ENCODE measurements at regions not wholly inside any gene's neighbourhood (a gene's known extent, or its start where the extent isn't known, plus 50 kb on each side); places are given as distances from the start of the nearest gene placed in this dataset.
A peak's percentile ranks its signal among the peaks of the same experiment; 100 is the strongest.

DNA sequence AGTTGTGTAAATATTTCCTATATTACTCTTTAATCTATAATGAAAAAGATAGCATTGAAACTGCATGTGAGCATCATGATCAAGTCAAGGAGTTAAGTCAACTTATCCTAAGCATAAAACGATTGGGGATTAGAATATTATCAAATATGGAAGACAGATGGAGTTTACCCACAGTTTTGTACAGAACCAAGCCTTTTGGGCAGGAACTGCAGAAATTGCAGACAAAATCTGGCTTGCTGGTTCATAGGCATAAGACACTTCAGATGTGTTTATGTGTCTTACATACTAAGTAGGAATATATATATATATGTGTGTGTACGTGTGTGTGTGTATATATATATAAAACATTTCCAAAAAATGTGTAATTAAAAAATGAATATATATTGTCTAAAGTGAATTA lies 375.4 kb upstream of the TPK1 start:
- in situ Hi-C loops (cut with MboI; ENCODE audit: low pct_unique_long_range_greater_than_20kb in 2 of 9, low sequenced_read_pairs in 9 of 9, unreplicated experiment in 9 of 9), result no loop called here
- Histone ChIP-seq H3K27ac (no peak overlapping the region), H3K4me1 (replicated peaks in 1 of 2) (no peaks in the 10 kb centered on the region), H3K4me3 (no peak overlapping the region)
- no peak for ATAC-seq (replicated peaks in 6 of 8)
- 0 to 87% (median 63%) methylated on average over 1 to 2 of the region's 2 CpGs for WGBS, 10 experiments

DNA sequence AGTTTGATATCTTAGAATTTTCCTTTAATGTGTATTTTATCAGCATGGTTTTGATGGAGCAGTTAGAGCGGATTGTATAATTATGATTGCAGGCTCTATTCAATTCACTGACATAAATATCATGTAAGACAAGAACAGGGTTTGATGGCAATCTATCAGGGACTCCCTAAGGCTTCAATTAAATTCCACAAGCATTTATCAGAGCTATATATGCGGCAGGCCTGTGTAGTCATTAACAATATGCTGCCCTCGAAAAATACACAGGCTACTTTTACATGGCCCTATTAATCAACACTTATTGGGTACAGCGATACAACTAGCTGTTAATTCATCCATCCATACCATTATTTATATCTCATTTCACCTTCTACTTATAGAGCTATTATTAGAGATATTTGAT lies 358.1 kb upstream of the TPK1 start:
- in situ Hi-C loops (cut with MboI; ENCODE audit: low pct_unique_long_range_greater_than_20kb in 2 of 9, low sequenced_read_pairs in 9 of 9, unreplicated experiment in 9 of 9), result no loop called here
- peak in 3 of 8 experiments; percentile 29 to 62 (median 51) for ATAC-seq (replicated peaks in 6 of 8)
- no peak overlapping the region for H3K27ac ChIP-seq
- H3K4me3 ChIP-seq, result no peak overlapping the region
- 6 to 94% (median 50%) methylated on average over 1 to 4 of the region's 4 CpGs; no CpG with 5 or more reads in 1 of the 10 experiments for WGBS, 10 experiments
- H3K4me1 ChIP-seq (replicated peaks in 1 of 2), result peaks cover 0 to 8% of the 10 kb centered on the region in 2 donors

DNA sequence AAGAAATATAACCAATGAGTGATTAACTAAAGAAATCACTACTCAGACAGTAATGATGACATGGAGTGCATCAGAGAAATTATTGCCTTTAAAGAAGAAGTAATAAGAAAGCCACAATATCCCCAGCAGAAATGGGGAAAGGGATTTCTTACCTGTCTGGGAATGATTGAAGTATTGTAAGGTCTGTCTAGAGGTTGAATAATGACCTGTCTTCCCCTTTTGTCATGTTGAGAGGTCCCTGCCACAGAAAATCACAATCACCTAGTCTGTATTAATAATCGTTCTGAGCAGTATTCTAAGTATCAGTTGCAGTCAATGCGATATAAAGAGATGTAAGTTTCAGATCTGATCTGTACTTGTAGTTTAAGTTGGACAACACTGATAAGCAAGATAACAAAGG lies 349.1 kb upstream of the TPK1 start:
- no peaks in the 10 kb centered on the region for H3K4me1 ChIP-seq (replicated peaks in 1 of 2)
- ATAC-seq (replicated peaks in 6 of 8), result no peak
- H3K27ac ChIP-seq, result no peak overlapping the region
- 7 to 93% (median 65%) methylated on average over 2 of the region's 2 CpGs; no CpG with 5 or more reads in 2 of the 10 experiments for WGBS, 10 experiments
- H3K4me3 ChIP-seq, result no peak overlapping the region
- in situ Hi-C loops (cut with MboI; ENCODE audit: low pct_unique_long_range_greater_than_20kb in 2 of 9, low sequenced_read_pairs in 9 of 9, unreplicated experiment in 9 of 9), result no loop called here

DNA sequence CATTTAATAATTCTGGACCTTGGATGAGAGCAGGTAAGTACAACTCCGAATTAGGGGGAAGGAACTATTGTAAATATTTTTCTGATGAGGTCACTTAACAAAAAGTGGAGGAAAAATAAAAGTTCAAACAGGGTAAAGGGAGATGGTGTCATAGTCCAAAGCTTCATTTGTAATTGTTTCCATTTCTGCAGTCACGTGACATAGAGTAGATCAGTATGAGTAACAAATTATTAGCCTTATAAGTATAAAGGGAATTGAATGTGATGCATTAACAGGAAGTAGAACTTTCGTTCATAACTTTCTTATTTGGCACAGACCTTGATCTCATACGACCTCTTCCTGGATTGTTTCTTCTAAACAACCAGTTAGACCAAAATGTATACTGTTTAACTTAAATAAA lies 347.2 kb upstream of the TPK1 start:
- H3K27ac ChIP-seq, result no peak overlapping the region
- in situ Hi-C loops (cut with MboI; ENCODE audit: low pct_unique_long_range_greater_than_20kb in 2 of 9, low sequenced_read_pairs in 9 of 9, unreplicated experiment in 9 of 9), result no loop called here
- H3K4me1 ChIP-seq (replicated peaks in 1 of 2), result no peaks in the 10 kb centered on the region
- WGBS, 10 experiments, result 7 to 78% (median 38%) methylated on average over 1 to 4 of the region's 4 CpGs
- no peak overlapping the region for H3K4me3 ChIP-seq
- ATAC-seq (replicated peaks in 6 of 8), result no peak

DNA sequence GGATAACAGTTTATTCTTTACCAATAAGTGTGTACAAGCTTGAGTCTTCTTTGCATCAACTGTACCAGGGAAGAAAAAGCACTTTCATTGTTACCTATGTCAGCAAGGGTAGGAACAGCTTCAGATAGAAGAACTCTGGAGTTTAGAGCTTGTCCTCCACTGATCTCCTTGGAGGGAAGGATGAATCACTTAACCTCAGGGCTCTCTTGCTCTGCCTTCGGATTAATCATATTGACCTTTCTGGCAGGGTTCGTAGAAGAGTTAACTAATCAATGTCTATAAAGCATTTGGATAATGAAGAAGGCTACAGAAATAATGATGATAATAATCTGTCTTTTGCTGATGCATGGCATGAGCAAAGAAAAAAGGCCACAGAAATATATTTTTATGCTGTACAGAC lies 339.5 kb upstream of the TPK1 start:
- H3K4me3 ChIP-seq, result no peak overlapping the region
- WGBS, 10 experiments, result 0 to 60% (median 38%) methylated on average over 1 to 2 of the region's 2 CpGs; no CpG with 5 or more reads in 3 of the 10 experiments
- in situ Hi-C loops (cut with MboI; ENCODE audit: low pct_unique_long_range_greater_than_20kb in 2 of 9, low sequenced_read_pairs in 9 of 9, unreplicated experiment in 9 of 9), result no loop called here
- no peak overlapping the region for H3K27ac ChIP-seq
- no peak for ATAC-seq (replicated peaks in 6 of 8)
- H3K4me1 ChIP-seq (replicated peaks in 1 of 2), result no peaks in the 10 kb centered on the region

DNA sequence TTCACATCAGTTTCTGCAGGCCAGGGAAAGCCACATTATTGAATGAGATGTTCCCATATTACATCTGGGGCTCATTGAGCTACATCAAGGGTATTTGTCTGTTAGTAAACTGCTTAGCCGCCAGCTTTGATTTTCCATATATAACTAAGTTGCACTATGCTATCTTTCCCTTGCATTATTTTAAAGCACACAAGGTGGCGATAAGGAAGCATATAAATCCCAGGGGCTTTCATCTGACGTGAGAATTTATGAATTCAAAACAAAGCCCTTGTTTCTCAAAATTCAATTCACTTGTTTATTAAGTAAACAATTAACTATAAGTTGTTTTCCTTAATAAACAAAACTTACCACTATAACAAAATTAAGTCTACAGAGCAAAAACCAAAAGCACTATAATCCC lies 334.1 kb upstream of the TPK1 start:
- no peak overlapping the region for H3K4me3 ChIP-seq
- no peak for ATAC-seq (replicated peaks in 6 of 8)
- 0 to 86% (median 43%) methylated on average over 1 to 3 of the region's 3 CpGs; no CpG with 5 or more reads in 1 of the 10 experiments for WGBS, 10 experiments
- no peaks in the 10 kb centered on the region for H3K4me1 ChIP-seq (replicated peaks in 1 of 2)
- no peak overlapping the region for H3K27ac ChIP-seq
- in situ Hi-C loops (cut with MboI; ENCODE audit: low pct_unique_long_range_greater_than_20kb in 2 of 9, low sequenced_read_pairs in 9 of 9, unreplicated experiment in 9 of 9), result no loop called here

DNA sequence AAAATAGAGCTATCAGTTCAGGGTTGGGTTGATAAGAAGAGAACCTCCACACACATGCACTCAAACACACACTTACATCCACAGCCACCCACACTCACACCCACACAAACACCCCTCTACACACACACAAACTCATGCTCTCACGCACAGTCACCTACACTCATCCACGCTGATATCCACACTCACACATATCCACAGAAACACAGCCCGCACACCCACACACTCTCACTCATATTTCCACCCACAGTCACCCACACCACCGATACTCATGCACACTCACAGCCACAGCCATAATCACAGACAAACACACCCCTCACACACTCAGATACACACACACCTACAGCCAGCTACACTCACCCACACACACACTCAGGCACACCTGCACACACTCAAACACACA lies 333.0 kb upstream of the TPK1 start:
- Histone ChIP-seq H3K27ac (no peak overlapping the region), H3K4me1 (replicated peaks in 1 of 2) (no peaks in the 10 kb centered on the region), H3K4me3 (no peak overlapping the region)
- ATAC-seq (replicated peaks in 6 of 8), result no peak
- 20 to 100% (median 50%) methylated on average over 1 to 2 of the region's 4 CpGs; no CpG with 5 or more reads in 7 of the 10 experiments for WGBS, 10 experiments
- in situ Hi-C loops (cut with MboI; ENCODE audit: low pct_unique_long_range_greater_than_20kb in 2 of 9, low sequenced_read_pairs in 9 of 9, unreplicated experiment in 9 of 9), result no loop called here

DNA sequence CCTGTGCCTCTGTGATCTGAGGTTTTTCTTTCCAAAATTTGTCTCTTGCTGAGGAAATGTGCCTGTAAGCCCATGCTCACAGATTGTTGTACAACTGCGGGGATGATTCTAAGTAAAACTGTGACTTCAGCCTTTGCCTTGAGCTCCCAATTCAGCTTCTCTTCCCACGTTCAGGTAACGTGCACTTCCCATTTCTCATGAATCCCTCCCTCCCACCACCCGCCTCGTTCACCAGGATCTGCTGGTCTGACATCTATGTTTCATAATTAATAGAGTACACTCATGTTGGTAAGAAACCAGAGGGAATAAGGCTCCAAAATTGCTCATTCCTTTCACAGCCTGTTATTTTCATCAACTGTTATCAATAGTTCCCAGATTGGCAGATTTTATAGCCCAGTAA lies 332.6 kb upstream of the TPK1 start:
- ATAC-seq (replicated peaks in 6 of 8), result no peak
- H3K4me3 ChIP-seq, result no peak overlapping the region
- no peaks in the 10 kb centered on the region for H3K4me1 ChIP-seq (replicated peaks in 1 of 2)
- in situ Hi-C loops (cut with MboI; ENCODE audit: low pct_unique_long_range_greater_than_20kb in 2 of 9, low sequenced_read_pairs in 9 of 9, unreplicated experiment in 9 of 9), result no loop called here
- H3K27ac ChIP-seq, result no peak overlapping the region
- 3 to 100% (median 67%) methylated on average over 1 to 5 of the region's 5 CpGs; no CpG with 5 or more reads in 4 of the 10 experiments for WGBS, 10 experiments

DNA sequence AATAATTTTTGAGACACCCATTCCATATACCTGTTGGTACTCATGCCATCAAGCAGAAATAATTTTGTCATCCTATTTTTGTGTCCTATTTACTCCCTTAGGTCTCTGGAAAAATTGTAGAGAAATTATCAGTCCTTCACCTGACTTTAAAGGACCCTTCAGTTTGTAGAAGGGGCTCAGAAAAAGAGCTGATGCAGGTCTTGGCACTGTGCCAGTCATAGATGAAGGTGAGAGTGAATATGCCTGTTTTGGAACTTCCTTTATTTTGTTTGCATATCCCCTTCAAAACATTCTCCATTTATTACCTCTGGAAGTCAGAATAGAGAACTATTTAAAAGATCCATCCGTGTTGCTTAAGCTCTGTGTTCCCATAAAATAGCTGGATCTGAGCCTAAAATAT lies 321.0 kb upstream of the TPK1 start:
- Histone ChIP-seq H3K4me1 (replicated peaks in 1 of 2) (no peaks in the 10 kb centered on the region), H3K27ac (no peak overlapping the region), H3K4me3 (no peak overlapping the region)
- no peak for ATAC-seq (replicated peaks in 6 of 8)
- in situ Hi-C loops (cut with MboI; ENCODE audit: low pct_unique_long_range_greater_than_20kb in 2 of 9, low sequenced_read_pairs in 9 of 9, unreplicated experiment in 9 of 9), result no loop called here
- WGBS, 10 experiments, result 11 to 100% (median 51%) methylated on average over 1 of the region's 1 CpG; no CpG with 5 or more reads in 2 of the 10 experiments

DNA sequence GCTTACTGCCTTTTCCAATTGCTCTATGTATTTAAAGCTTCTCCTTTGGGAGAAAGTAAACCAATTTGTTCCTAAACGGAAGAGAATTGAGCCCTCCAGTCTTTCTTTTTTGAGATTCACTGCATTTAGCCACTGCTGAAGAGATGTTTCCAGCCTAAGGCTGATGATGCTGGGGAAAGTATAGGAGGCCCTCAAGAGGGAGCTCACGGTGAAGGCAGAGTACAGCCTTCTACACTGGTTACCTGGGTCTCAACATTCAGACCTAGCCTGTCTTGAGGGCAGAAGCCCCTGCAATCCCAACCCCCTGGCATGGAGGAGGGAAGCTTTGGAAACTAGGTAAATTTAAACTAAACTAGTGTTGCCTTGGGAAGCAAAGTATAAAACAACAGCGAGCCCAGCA lies 316.7 kb upstream of the TPK1 start:
- Histone ChIP-seq H3K4me1 (replicated peaks in 1 of 2) (no peaks in the 10 kb centered on the region), H3K27ac (no peak overlapping the region), H3K4me3 (no peak overlapping the region)
- ATAC-seq (replicated peaks in 6 of 8), result no peak
- 0 to 79% (median 17%) methylated on average over 1 to 3 of the region's 3 CpGs; no CpG with 5 or more reads in 2 of the 10 experiments for WGBS, 10 experiments
- in situ Hi-C loops (cut with MboI; ENCODE audit: low pct_unique_long_range_greater_than_20kb in 2 of 9, low sequenced_read_pairs in 9 of 9, unreplicated experiment in 9 of 9), result no loop called here

DNA sequence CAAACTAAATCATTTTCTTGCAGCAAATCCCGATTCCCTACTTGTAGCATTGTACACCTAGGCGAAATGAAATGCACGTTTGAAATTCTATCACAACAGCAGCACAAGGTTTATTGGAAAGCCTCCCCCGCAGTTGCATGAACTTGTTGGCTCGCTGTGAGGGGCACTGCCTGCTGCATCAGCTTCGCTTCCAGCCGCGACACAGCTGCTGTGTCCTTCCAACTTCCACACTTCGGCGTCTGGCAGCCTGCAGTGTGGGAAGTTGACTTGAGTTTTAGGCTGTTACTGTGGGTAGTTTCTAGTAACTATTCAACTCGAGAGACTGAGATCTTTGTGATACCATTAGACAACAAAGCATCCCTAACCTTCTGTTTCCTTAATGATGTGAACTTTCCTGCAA lies 315.8 kb upstream of the TPK1 start:
- Histone ChIP-seq H3K27ac (no peak overlapping the region), H3K4me1 (replicated peaks in 1 of 2) (no peaks in the 10 kb centered on the region), H3K4me3 (no peak overlapping the region)
- no peak for ATAC-seq (replicated peaks in 6 of 8)
- 0 to 89% (median 57%) methylated on average over 1 to 11 of the region's 11 CpGs; no CpG with 5 or more reads in 1 of the 10 experiments for WGBS, 10 experiments
- in situ Hi-C loops (cut with MboI; ENCODE audit: low pct_unique_long_range_greater_than_20kb in 2 of 9, low sequenced_read_pairs in 9 of 9, unreplicated experiment in 9 of 9), result no loop called here

DNA sequence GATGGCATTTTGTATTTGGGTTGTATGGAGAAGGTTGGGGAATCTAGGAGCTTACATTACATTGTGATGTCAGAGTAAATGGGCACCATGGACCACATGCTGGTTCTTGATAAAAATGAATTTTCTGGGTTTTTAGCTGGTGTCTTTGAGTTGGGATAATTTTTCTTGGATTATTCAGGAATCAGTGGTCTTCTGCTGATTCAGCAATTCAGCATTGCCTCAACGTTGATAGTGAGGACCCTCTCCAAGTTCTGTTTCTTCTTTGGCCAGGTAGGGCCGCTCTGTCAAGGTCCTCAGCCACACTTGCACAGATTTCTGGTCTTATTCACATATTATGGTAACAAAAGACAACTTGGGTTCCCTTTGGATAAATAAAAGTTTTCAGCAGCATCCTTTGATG lies 312.0 kb upstream of the TPK1 start:
- in situ Hi-C loops (cut with MboI; ENCODE audit: low pct_unique_long_range_greater_than_20kb in 2 of 9, low sequenced_read_pairs in 9 of 9, unreplicated experiment in 9 of 9), result no loop called here
- WGBS, 10 experiments, result 0 to 100% (median 71%) methylated on average over 1 to 2 of the region's 2 CpGs; no CpG with 5 or more reads in 5 of the 10 experiments
- H3K27ac ChIP-seq, result no peak overlapping the region
- no peak for ATAC-seq (replicated peaks in 6 of 8)
- no peak overlapping the region for H3K4me3 ChIP-seq
- no peaks in the 10 kb centered on the region for H3K4me1 ChIP-seq (replicated peaks in 1 of 2)

DNA sequence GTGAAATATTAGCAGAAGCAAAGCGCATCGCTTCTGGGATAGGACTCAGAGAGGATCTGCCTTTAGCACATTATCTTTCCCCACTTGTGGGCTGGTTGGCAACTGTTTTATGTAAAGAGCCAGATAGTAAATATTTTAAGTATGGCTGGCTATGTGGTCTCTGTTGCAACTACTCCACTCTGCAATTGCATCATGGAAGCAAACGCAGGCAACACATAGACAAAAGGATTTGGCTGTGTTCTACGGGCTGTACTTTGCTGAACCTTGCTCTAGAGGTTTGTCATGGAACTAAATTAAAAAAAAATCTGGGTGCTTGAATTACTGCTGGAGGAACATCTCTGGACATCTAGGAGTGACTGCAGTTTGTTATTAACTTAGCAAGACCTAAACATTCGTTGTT lies 307.8 kb upstream of the TPK1 start:
- Histone ChIP-seq H3K4me1 (replicated peaks in 1 of 2) (no peaks in the 10 kb centered on the region), H3K4me3 (no peak overlapping the region), H3K27ac (no peak overlapping the region)
- ATAC-seq (replicated peaks in 6 of 8), result no peak
- in situ Hi-C loops (cut with MboI; ENCODE audit: low pct_unique_long_range_greater_than_20kb in 2 of 9, low sequenced_read_pairs in 9 of 9, unreplicated experiment in 9 of 9), result no loop called here
- WGBS, 10 experiments, result 29 to 100% (median 85%) methylated on average over 2 to 5 of the region's 5 CpGs; no CpG with 5 or more reads in 2 of the 10 experiments

DNA sequence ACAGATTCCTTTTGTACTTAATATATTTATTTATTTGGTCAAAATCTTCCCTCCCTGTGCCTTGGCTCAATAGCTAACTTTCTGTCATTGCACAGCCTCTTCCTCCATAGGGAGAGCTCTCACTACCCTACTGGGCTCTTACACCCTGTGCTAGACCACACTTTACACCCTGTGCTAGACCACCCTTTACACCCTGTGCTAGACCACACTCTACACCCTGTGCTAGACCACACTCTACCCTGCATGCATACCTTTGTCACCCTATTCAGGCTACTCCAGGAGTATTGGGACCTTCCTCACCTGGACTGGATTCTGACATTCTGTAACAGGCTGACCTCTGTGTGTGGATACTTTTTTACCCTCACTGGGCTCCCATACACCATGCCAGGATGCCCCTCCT lies 298.5 kb upstream of the TPK1 start:
- H3K4me3 ChIP-seq, result no peak overlapping the region
- no peak for ATAC-seq (replicated peaks in 6 of 8)
- in situ Hi-C loops (cut with MboI; ENCODE audit: low pct_unique_long_range_greater_than_20kb in 2 of 9, low sequenced_read_pairs in 9 of 9, unreplicated experiment in 9 of 9), result no loop called here
- no peak overlapping the region for H3K27ac ChIP-seq
- H3K4me1 ChIP-seq (replicated peaks in 1 of 2), result peaks cover 0 to 2% of the 10 kb centered on the region in 2 donors
